AG04449 (cell line): ENCODE measurements at regions not wholly inside any gene's neighbourhood (a gene's known extent, or its start where the extent isn't known, plus 50 kb on each side); places are given as distances from the start of the nearest gene placed in this dataset.

Experiments used
- CTCF ChIA-PET: fragments of 350-600 bp; formaldehyde crosslinking; extraction: SDS; loops from one replicate; lab custom pipeline; 2021; ENCODE audit warnings: antibody characterized with exemption; lab: Yijun Ruan, JAX
- POLR2A ChIA-PET: fragments of 400-600, 350-600 bp; formaldehyde crosslinking; extraction: SDS; loops from one replicate; lab custom pipeline; 2020; ENCODE audit warnings: antibody characterized with exemption, inconsistent platforms; lab: Yijun Ruan, JAX
- DNase-seq: peaks from one replicate; pipeline ENCODE4 v3.0.0-alpha.2; 2010; ENCODE audit warnings: low read depth, low spot score
- H3K4me3 ChIP-seq: 2 replicates; pipeline ENCODE4 v1.5.1; 2011; ENCODE audit warnings: low read depth, mild to moderate bottlenecking, control low read depth, low read length
- TF ChIP-seq, protein P1 (sequence below): IDR thresholded peaks from one replicate; pipeline ENCODE4 v1.5.1; 2011; ENCODE audit warnings: mild to moderate bottlenecking, moderate library complexity, low read length, control low read depth, inconsistent platforms; ENCODE audit not compliant: insufficient read depth; ENCODE audit errors: missing control alignments

DNA sequence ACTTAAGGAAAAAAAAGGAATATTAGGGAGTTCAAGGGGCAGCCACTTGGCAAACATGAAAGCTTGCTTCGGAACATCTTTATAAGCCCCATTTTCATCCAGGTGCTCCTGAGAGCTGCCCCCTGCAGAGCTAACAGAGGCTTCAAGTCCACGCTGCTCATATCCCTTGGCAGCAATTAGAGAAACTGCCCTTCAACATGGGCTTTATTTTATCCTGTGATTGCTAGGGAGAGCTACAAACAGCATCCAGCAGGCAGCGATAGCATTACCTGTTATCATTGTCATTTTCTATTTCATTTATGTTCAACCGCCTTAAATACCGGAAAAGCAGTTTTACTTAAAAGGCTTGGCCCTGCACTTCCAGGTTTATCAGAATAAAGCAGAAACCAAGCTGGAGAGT lies 68.4 kb upstream of the MCTP2 start:
- TF ChIP-seq, protein P1, sequence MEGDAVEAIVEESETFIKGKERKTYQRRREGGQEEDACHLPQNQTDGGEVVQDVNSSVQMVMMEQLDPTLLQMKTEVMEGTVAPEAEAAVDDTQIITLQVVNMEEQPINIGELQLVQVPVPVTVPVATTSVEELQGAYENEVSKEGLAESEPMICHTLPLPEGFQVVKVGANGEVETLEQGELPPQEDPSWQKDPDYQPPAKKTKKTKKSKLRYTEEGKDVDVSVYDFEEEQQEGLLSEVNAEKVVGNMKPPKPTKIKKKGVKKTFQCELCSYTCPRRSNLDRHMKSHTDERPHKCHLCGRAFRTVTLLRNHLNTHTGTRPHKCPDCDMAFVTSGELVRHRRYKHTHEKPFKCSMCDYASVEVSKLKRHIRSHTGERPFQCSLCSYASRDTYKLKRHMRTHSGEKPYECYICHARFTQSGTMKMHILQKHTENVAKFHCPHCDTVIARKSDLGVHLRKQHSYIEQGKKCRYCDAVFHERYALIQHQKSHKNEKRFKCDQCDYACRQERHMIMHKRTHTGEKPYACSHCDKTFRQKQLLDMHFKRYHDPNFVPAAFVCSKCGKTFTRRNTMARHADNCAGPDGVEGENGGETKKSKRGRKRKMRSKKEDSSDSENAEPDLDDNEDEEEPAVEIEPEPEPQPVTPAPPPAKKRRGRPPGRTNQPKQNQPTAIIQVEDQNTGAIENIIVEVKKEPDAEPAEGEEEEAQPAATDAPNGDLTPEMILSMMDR: no peak
- no peak overlapping the region for H3K4me3 ChIP-seq
- CTCF ChIA-PET: interaction anchor here (0.8 to 9.5 kb wide), 13 partner anchors 8 to 206 kb away, joined by 3 to 448 read pairs (median 8); partner anchors contain the start of gene MCTP2
- DNase-seq: no peak
- POLR2A ChIA-PET: no interaction called here

DNA sequence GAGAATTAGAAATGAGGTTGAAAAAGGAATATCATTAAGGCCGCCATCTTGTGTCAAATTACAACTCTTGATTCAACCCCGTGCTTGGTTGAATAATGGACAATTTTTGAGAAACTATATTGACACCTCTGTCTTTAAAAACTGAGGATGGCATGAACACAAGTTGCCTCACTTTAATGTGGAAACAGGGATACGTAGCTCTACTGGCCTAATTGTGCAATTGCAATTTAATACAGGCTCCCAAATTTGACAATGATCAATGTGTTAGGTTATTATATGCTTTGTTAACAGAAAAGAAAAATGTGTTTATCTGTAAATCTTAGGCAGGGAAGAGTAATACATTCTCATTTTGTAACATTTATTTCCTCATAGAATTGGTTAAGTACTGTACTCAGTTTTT lies 77.1 kb upstream of the MCTP2 start:
- no peak overlapping the region for H3K4me3 ChIP-seq
- CTCF ChIA-PET: interaction anchor here (1.0 to 3.0 kb wide), 2 partner anchors 9 to 10 kb away, joined by 3 to 10 read pairs; no protein-coding TSS in a partner anchor
- POLR2A ChIA-PET: no interaction called here
- no peak for DNase-seq
- TF ChIP-seq, protein P1: no peak

DNA sequence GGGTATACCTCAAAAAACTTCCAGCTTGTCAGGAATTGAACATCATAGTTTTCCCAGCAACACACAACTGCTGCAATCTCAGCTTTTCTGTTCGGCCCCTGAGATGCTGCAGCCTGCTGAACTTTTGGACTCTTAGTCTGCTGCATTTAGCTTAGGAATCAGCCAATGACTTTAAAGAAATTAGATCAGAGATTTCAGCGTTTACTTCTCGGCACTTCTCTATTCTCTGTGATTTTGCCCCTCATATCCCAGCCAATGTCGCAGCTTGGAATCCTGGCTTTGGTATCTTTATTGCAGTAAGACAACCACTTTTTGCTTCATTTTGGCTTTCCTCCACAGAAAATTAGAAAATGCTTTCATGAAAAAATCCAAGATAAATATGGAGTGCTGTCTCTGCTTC lies 86.3 kb upstream of the MCTP2 start:
- TF ChIP-seq, protein P1: no peak
- DNase-seq: no peak
- ChIA-PET CTCF (interaction anchor here (0.8 to 1.8 kb wide), 4 partner anchors 13 to 182 kb away, joined by 3 to 10 read pairs (median 3); no protein-coding TSS in a partner anchor), POLR2A (no interaction called here)
- no peak overlapping the region for H3K4me3 ChIP-seq

DNA sequence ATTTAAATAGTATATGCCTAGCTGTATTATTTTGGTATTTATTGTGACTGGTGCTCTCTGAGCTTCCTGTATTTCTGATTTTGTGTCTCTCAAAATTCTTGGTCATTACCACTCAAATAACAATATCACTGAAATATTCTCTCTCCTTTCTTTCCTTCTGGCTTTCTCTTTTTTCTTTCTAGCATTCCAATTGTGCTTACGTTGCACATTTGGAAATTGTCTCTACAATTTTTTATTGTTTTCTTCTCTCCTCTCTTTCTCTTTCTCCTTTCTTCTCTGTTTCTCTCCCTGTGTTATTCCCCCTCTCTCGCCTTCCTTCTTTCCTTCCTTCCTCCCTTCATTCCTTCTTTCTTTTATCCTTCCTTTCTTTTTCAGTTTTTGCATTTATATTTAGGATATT lies 89.6 kb upstream of the MCTP2 start:
- no peak for DNase-seq

DNA sequence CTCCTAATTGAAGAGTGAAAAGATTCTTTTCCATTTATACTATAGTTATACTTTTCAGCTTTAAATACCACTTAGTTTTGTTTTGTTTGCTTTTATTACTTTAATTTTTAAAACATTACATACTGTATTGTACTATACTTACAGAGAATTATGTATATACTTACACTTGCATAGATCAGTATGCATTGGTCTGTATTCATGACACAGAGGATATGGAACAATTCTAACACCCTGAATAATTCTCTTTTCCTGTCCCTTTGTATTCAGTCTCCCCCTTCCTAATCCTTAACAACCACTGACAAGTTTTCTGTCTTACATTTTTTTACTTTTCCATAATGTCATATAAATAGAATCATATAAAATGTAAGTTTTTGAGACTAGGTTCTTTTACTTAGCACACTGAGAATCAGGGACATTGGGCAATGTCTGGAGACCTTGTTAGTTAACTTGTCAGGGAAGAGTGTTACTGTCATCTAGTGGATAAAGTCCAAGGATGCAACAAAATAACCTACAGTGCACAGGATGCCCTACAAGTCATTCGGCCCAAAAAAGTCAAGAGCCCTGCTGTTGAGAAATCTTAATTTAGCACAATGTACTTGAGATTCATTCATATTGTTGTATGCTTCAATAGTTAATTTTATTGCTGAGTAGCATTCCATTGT lies 95.7 kb upstream of the MCTP2 start:
- H3K4me3 ChIP-seq: no peak overlapping the region
- no peak for DNase-seq
- CTCF ChIA-PET: interaction anchor here (1.5 to 1.9 kb wide), 2 partner anchors 1098 to 1106 kb away, joined by 3 to 5 read pairs; no protein-coding TSS in a partner anchor
- POLR2A ChIA-PET: no interaction called here
- TF ChIP-seq, protein P1: no peak

More for the DNA sequence above, 89.6 kb upstream of the MCTP2 start:
- ChIA-PET CTCF (interaction anchor here (2.0 to 3.0 kb wide), 3 partner anchors 22 to 1054 kb away, joined by 4 to 8 read pairs (median 6); no protein-coding TSS in a partner anchor), POLR2A (no interaction called here)
- TF ChIP-seq, protein P1: no peak
- no peak overlapping the region for H3K4me3 ChIP-seq

DNA sequence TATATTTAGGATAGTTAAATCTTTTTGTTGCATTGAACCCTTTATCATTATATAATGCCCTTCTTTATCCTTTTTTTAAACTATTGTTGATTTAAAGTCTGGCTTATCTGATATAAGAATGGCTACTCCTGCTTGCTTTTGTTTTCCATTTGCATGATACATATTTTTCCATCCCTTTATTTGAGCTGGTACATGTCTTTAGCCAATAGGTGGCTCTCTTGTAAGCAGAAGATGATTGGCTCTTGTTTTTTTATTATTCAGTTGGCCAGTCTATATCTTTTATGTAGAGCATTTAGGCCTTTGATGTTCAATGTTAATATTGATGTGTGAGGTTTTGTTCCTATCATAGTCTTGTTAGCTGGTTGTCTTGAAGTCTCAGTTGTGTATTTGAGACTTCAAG lies 99.5 kb upstream of the MCTP2 start:
- TF ChIP-seq, protein P1: no peak
- ChIA-PET POLR2A (no interaction called here), CTCF (interaction anchor here (0.7 to 1.7 kb wide), 4 partner anchors 12 to 192 kb away, joined by 3 to 13 read pairs (median 6); no protein-coding TSS in a partner anchor)
- DNase-seq: no peak
- H3K4me3 ChIP-seq: no peak overlapping the region
